HEK293T (cell line): ENCODE measurements at regions not wholly inside any gene's neighbourhood (a gene's known extent, or its start where the extent isn't known, plus 50 kb on each side); places are given as distances from the start of the nearest gene placed in this dataset.

ENCODE experiments used
- ARNT ChIP-seq: fragments of 450-650 bp; IDR thresholded peaks from 2 replicates; pipeline ENCODE4 v1.6.1; 2017; ENCODE audit warnings: mild to moderate bottlenecking
- BHLHE40 ChIP-seq: fragments of 450-650 bp; IDR thresholded peaks from 2 replicates; pipeline ENCODE4 v1.6.1; 2016; ENCODE audit warnings: mild to moderate bottlenecking, moderate library complexity, borderline replicate concordance
- CTBP1 ChIP-seq: fragments of 450-650 bp; IDR thresholded peaks from 2 replicates; pipeline ENCODE4 v1.6.1; 2016; ENCODE audit warnings: borderline replicate concordance
- ELF4 ChIP-seq: fragments of 450-650 bp; IDR thresholded peaks from 2 replicates; pipeline ENCODE4 v1.6.1; 2017; ENCODE audit warnings: antibody characterized with exemption
- FOXA1 ChIP-seq: fragments of 450-650 bp; IDR thresholded peaks from 2 replicates; pipeline ENCODE4 v1.6.1; 2016; ENCODE audit warnings: mild to moderate bottlenecking
- FOXK2 ChIP-seq: fragments of 450-650 bp; IDR thresholded peaks from 2 replicates; pipeline ENCODE4 v1.6.1; 2016; ENCODE audit warnings: mild to moderate bottlenecking
- FOXM1 ChIP-seq: fragments of 450-650 bp; IDR thresholded peaks from 2 replicates; pipeline ENCODE4 v1.6.1; 2017; ENCODE audit warnings: mild to moderate bottlenecking, borderline replicate concordance
- L3MBTL2 ChIP-seq: fragments of 450-650 bp; conservative IDR thresholded peaks from 2 replicates; pipeline ENCODE4 v1.6.1; 2016; ENCODE audit warnings: mild to moderate bottlenecking
- LEF1 ChIP-seq: fragments of 450-650 bp; IDR thresholded peaks from 2 replicates; pipeline ENCODE4 v1.6.1; 2017; ENCODE audit warnings: mild to moderate bottlenecking, borderline replicate concordance
- NFRKB ChIP-seq: fragments of 450-650 bp; IDR thresholded peaks from 2 replicates; pipeline ENCODE4 v1.6.1; 2016; ENCODE audit warnings: mild to moderate bottlenecking, moderate library complexity
- SP1 ChIP-seq: fragments of 450-650 bp; IDR thresholded peaks from 2 replicates; pipeline ENCODE4 v1.6.1; 2017
- SUZ12 ChIP-seq: fragments of 450-650 bp; IDR thresholded peaks from 2 replicates; pipeline ENCODE4 v1.6.1; 2016; ENCODE audit warnings: mild to moderate bottlenecking
- TARDBP ChIP-seq: fragments of 450-650 bp; IDR thresholded peaks from 2 replicates; pipeline ENCODE4 v1.6.1; 2016
- TF ChIP-seq, protein P1 (sequence below): fragments of 450-650 bp; IDR thresholded peaks from 2 replicates; pipeline ENCODE4 v1.6.1; 2016

GRCh38 chr5:24059006-24059405 lies 551.6 kb downstream of the PRDM9 start:
- no peak for TF ChIP-seq NFRKB
- TF ChIP-seq FOXM1, result no peak
- no peak for TF ChIP-seq FOXK2
- TF ChIP-seq BHLHE40, result no peak
- TF ChIP-seq TARDBP, result no peak
- no peak for TF ChIP-seq SUZ12
- no peak for TF ChIP-seq ARNT
- TF ChIP-seq SP1, result no peak
- TF ChIP-seq ELF4, result no peak
- no peak for TF ChIP-seq CTBP1
- TF ChIP-seq FOXA1, result no peak
- TF ChIP-seq L3MBTL2, result no peak
- no peak for TF ChIP-seq LEF1
- TF ChIP-seq, protein P1, sequence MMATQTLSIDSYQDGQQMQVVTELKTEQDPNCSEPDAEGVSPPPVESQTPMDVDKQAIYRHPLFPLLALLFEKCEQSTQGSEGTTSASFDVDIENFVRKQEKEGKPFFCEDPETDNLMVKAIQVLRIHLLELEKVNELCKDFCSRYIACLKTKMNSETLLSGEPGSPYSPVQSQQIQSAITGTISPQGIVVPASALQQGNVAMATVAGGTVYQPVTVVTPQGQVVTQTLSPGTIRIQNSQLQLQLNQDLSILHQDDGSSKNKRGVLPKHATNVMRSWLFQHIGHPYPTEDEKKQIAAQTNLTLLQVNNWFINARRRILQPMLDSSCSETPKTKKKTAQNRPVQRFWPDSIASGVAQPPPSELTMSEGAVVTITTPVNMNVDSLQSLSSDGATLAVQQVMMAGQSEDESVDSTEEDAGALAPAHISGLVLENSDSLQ, result no peak
